GM12874 (cell line): ENCODE measurements at regions not wholly inside any gene's neighbourhood (a gene's known extent, or its start where the extent isn't known, plus 50 kb on each side); places are given as distances from the start of the nearest gene placed in this dataset.

ENCODE experiments used
- TF ChIP-seq, protein P1 (sequence below): IDR thresholded peaks from 2 replicates; pipeline ENCODE4 v1.5.1; 2011; ENCODE audit warnings: low read depth, mild to moderate bottlenecking, control low read depth, low read length, moderate library complexity; ENCODE audit not compliant: insufficient read depth

GRCh38 chr1:204736836-204737235, 51.3 kb upstream of the LRRN2 start:
- TF ChIP-seq, protein P1, sequence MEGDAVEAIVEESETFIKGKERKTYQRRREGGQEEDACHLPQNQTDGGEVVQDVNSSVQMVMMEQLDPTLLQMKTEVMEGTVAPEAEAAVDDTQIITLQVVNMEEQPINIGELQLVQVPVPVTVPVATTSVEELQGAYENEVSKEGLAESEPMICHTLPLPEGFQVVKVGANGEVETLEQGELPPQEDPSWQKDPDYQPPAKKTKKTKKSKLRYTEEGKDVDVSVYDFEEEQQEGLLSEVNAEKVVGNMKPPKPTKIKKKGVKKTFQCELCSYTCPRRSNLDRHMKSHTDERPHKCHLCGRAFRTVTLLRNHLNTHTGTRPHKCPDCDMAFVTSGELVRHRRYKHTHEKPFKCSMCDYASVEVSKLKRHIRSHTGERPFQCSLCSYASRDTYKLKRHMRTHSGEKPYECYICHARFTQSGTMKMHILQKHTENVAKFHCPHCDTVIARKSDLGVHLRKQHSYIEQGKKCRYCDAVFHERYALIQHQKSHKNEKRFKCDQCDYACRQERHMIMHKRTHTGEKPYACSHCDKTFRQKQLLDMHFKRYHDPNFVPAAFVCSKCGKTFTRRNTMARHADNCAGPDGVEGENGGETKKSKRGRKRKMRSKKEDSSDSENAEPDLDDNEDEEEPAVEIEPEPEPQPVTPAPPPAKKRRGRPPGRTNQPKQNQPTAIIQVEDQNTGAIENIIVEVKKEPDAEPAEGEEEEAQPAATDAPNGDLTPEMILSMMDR = no peak

- TF ChIP-seq, protein P1 = no peak
These were observed 53.0 kb upstream of the LRRN2 start for GRCh38 chr1:204738506-204738905.

GRCh38 chr1:204740354-204740753, 54.8 kb upstream of the LRRN2 start:
- TF ChIP-seq, protein P1 = no peak

GRCh38 chr1:204741440-204741839, 55.9 kb upstream of the LRRN2 start:
- TF ChIP-seq, protein P1 = no peak

DNA sequence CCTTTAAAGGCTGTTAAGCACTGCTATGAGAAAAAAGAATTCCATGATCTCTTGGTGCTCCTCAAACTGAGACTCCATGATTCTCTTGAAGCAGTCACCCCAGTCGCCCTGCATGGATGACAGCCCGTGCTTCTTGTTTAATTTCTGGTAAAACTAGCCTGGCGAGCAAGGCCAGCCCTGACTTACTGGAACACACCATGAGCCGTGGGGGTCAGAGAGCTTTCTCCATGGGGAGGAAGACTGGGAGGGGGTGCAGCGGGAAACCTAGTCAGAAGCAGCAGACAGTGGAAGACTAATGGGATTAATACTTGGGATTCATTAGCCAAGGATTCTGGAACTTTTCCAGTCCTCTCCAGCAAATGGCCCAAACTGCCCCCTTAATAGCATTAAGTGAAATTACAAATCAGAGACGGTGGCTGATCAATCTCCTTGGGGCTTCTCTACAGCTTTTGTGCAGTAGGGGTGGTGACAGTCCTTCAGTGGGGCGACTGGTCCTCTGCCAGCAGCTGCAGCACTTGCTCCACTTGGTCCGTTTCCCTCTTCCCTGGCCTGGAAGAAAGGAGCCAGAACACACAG, 57.2 kb upstream of the LRRN2 start:
- TF ChIP-seq, protein P1 = no peak

GRCh38 chr1:204744107-204744779, 58.7 kb upstream of the LRRN2 start:
- TF ChIP-seq, protein P1 = no peak

DNA sequence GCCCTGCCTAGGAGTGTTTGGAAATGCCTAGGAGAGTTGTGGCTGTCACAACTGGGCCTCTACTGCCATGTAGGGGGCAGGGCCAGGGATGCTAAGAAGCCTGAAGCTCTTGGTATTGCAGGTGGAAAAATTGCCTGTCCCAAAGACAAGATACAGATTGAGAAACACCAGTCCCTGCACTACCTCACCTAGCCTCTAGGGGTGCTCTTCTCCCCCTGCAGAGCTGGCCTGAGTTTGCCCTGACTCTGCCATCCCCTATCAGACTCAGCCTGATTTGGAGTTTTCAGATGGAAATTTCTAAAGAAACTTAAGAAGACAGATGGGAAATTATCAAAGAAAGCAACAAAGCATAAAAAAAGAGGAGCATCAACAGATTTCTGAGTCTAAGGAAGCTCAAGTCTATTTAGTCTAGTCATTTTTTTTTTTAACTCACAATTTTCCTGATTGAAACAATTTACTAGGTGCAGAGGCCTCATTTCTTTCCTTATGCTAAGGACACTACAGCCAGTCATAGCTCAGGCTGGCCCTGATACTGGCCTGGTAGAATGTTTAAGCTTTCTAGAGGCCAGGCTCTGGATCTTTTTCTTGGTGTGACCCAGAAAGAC, 61.4 kb upstream of the LRRN2 start:
- TF ChIP-seq, protein P1 = peak; percentile 96
